Ascending aorta (tissue), 2 donors: ENCODE measurements at regions not wholly inside any gene's neighbourhood (a gene's known extent, or its start where the extent isn't known, plus 50 kb on each side); places are given as distances from the start of the nearest gene placed in this dataset.

ENCODE experiments used
- DNase-seq, 2 donors: peaks; one replicate each; pipeline ENCODE4 v3.0.0-alpha.2; 2019; ENCODE audit warnings: low spot score in 2 of 2
- H3K27ac ChIP-seq, 2 donors: fragments of 200-600 bp; sonication (generic); one replicate each; pipeline ENCODE4 v1.5.1; 2016 to 2017; ENCODE audit warnings: mild to moderate bottlenecking in 1 of 2
- H3K27me3 ChIP-seq: fragments of 200-600 bp; sonication (generic); one replicate; pipeline ENCODE4 v1.5.1; 2017
- H3K36me3 ChIP-seq, 2 donors: fragments of 200-600 bp; sonication (generic); one replicate each; pipeline ENCODE4 v1.5.1; 2016
- H3K4me1 ChIP-seq, 2 donors: fragments of 200-600 bp; sonication (generic); one replicate each; pipeline ENCODE4 v1.5.1; 2016 to 2017; ENCODE audit warnings: mild to moderate bottlenecking in 1 of 2
- H3K4me3 ChIP-seq, 2 donors: fragments of 200-600 bp; sonication (generic); one replicate each; pipeline ENCODE4 v1.5.1; 2016 to 2017; ENCODE audit warnings: mild to moderate bottlenecking in 1 of 2
- H3K9me3 ChIP-seq, 2 donors: fragments of 200-600 bp; sonication (generic); one replicate each; pipeline ENCODE4 v1.5.1; 2016
- intact Hi-C: fragments of 100-400 bp; cut with DNase I; formaldehyde crosslinking; loops from one replicate; pipeline ENCODE4 v1.15.1; 2023
- TF ChIP-seq, protein P1 (sequence below), 3 experiments: fragments of 200-600 bp in 2 of 3; fragments of 450-650 bp in 1 of 3; sonication (generic) in 2 of 3; IDR thresholded peaks; one replicate each; pipeline ENCODE4 v1.5.1; 2016 to 2019; ENCODE audit warnings: antibody characterized with exemption in 3 of 3, mild to moderate bottlenecking in 1 of 3, moderate library complexity in 1 of 3

DNA sequence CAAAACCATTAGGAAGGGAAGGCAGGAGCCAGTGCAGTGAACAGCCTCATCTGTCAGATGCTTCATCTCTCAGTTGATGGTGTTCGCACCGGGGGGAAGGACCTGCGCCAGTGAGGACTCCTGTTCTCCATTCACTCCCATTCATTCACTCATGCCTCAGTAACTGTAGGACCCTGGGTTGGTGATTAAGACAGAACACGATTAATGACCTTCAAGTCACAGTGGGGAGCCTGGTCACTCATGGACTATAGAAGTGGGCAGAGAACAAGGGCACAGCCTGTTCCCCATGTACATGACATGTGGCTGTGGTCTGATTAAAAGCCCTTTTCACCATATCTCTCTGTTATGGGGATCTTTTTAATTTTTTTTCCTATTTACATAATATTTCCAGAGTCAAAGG lies 113.3 kb downstream of the RPS12 start:
- Histone ChIP-seq H3K36me3 (no peaks in the 10 kb centered on the region), H3K4me1 (no peaks in the 10 kb centered on the region), H3K27me3 (no peaks in the 10 kb centered on the region), H3K4me3 (no peak overlapping the region), H3K9me3 (no peaks in the 10 kb centered on the region), H3K27ac (no peak overlapping the region)
- TF ChIP-seq, protein P1, sequence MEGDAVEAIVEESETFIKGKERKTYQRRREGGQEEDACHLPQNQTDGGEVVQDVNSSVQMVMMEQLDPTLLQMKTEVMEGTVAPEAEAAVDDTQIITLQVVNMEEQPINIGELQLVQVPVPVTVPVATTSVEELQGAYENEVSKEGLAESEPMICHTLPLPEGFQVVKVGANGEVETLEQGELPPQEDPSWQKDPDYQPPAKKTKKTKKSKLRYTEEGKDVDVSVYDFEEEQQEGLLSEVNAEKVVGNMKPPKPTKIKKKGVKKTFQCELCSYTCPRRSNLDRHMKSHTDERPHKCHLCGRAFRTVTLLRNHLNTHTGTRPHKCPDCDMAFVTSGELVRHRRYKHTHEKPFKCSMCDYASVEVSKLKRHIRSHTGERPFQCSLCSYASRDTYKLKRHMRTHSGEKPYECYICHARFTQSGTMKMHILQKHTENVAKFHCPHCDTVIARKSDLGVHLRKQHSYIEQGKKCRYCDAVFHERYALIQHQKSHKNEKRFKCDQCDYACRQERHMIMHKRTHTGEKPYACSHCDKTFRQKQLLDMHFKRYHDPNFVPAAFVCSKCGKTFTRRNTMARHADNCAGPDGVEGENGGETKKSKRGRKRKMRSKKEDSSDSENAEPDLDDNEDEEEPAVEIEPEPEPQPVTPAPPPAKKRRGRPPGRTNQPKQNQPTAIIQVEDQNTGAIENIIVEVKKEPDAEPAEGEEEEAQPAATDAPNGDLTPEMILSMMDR (IDR thresholded peaks at IDR 0.05), result no peak
- intact Hi-C loops, result no loop called here
- DNase-seq, result no peak

DNA sequence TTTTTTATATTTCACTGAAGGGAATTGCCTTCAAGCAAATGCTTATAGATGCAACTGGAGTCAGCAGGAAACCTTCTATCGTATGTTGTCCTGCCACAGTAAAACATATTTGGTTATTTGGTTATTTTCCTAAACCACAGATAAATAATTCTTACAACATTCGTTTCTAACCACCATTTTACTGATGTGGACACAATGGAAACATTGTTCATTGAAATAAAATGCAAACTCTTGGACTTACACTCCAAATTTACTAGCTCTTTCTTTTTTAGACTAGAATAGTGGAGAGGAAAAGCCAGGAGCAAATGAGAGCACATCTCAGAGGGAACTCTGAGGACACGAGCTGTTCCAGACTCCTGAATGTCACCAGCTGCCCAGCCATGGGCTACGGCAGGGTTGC lies 114.8 kb downstream of the RPS12 start:
- no peaks in the 10 kb centered on the region for H3K9me3 ChIP-seq
- TF ChIP-seq, protein P1 (IDR thresholded peaks at IDR 0.05), result no peak
- H3K27ac ChIP-seq, result no peak overlapping the region
- no peak overlapping the region for H3K4me3 ChIP-seq
- no peak for DNase-seq
- no peaks in the 10 kb centered on the region for H3K27me3 ChIP-seq
- no peaks in the 10 kb centered on the region for H3K36me3 ChIP-seq
- no peaks in the 10 kb centered on the region for H3K4me1 ChIP-seq
- intact Hi-C loops, result no loop called here

DNA sequence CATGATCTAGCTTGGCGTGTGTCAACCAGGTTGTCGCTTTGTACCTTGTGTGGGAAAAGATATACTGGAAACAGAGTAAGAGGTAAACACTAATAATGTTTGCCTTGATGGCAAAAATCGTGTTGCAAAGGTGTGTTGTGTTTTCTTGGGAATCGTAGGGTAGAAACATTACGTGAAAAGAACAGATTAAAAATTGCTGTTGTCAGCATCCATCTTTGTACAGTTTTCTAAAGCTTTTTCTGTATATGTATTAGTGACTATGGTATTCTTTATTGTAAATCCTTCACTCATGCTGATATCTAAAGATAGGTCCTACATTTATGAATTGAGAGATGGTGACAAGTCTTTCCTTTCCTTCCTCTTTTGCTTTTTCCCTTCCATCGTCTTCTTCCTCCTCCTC lies 116.9 kb downstream of the RPS12 start:
- Histone ChIP-seq H3K27me3 (no peaks in the 10 kb centered on the region), H3K9me3 (no peaks in the 10 kb centered on the region), H3K27ac (no peak overlapping the region), H3K4me1 (no peaks in the 10 kb centered on the region), H3K4me3 (no peak overlapping the region), H3K36me3 (no peaks in the 10 kb centered on the region)
- TF ChIP-seq, protein P1 (IDR thresholded peaks at IDR 0.05), result no peak
- intact Hi-C loops, result no loop called here
- DNase-seq, result no peak

DNA sequence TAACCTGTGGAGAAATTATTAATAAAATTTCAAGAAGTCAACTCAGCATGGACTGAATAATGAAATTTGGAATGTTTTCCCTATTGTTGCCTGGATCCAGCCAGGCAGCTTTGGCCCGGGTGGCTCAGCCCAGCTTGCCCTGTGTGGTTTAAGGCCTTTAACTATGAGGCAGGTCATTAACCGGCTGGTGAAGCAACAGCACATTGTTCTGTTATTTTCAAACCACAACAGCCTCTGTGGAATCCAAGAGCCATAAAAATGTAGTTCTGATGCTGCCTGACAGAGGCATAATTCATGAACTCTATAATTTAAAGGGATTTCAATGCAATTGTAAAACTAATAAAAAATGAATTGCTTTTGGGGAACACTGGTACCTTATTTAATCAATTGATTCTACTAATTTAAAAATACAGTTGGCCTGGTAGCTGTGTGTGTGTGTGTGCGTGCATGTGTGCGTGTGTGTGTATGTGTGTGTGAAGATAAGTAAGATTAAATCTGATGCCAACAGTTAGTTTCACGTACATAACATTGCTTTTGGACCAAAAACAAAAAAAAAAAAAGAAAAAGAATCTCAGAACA lies 117.7 kb downstream of the RPS12 start:
- intact Hi-C loops, result no loop called here
- no peak overlapping the region for H3K27ac ChIP-seq

DNA sequence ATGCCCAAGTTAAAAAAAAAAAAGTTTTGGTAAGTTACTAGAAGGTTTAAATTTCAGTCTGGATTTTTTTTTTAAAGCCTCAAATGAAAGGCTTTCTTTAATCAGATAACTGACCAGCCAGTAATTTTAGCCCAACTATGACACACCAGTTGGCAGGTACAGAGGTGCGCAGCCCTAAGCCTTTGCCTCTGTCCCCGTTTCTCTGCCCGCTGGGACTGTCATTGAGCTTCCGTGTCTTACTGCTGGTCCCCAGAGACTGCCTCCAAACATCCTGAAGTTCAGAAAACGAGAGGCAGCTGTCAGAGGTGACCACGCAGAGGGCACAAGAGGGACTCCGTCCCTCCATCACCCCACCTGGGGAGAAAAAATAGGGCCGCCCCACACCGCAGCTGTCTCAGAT lies 118.2 kb downstream of the RPS12 start:
- no peak for DNase-seq
- Histone ChIP-seq H3K36me3 (no peaks in the 10 kb centered on the region), H3K9me3 (no peaks in the 10 kb centered on the region), H3K4me1 (no peaks in the 10 kb centered on the region), H3K27ac (no peak overlapping the region), H3K4me3 (no peak overlapping the region), H3K27me3 (no peaks in the 10 kb centered on the region)
- TF ChIP-seq, protein P1 (IDR thresholded peaks at IDR 0.05), result no peak
- intact Hi-C loops, result no loop called here

More for the DNA sequence above, 117.7 kb downstream of the RPS12 start:
- no peaks in the 10 kb centered on the region for H3K4me1 ChIP-seq
- H3K27me3 ChIP-seq, result no peaks in the 10 kb centered on the region
- TF ChIP-seq, protein P1 (IDR thresholded peaks at IDR 0.05), result no peak
- H3K4me3 ChIP-seq, result no peak overlapping the region
- H3K36me3 ChIP-seq, result no peaks in the 10 kb centered on the region
- H3K9me3 ChIP-seq, result no peaks in the 10 kb centered on the region
- DNase-seq, result no peak

DNA sequence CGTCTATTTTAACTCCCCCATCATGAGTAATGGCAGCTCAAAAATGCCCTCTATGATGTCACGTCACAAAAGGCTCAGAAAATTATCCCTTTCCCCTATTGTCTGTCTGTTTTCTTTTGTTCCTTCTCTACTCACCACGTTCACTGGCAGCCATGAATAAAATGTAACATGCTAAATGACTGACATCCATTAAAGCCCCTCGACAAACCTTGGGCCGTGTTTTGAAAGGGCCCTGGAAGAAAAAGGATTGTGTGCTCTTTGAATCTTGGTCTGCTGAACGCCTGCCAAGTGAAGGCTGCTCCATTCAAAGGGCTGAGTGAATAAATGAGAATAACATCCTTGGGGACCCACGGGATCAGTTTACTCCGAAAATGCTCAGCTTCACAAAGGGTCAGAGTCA lies 118.7 kb downstream of the RPS12 start:
- Histone ChIP-seq H3K36me3 (no peaks in the 10 kb centered on the region), H3K4me1 (no peaks in the 10 kb centered on the region), H3K9me3 (no peaks in the 10 kb centered on the region), H3K4me3 (no peak overlapping the region), H3K27ac (no peak overlapping the region), H3K27me3 (no peaks in the 10 kb centered on the region)
- TF ChIP-seq, protein P1 (IDR thresholded peaks at IDR 0.05), result no peak
- intact Hi-C loops, result no loop called here
- DNase-seq, result no peak
